ENCODE measurements at regions not wholly inside any gene's neighbourhood (a gene's known extent, or its start where the extent isn't known, plus 50 kb on each side); places are given as distances from the start of the nearest gene placed in this dataset.

DNA sequence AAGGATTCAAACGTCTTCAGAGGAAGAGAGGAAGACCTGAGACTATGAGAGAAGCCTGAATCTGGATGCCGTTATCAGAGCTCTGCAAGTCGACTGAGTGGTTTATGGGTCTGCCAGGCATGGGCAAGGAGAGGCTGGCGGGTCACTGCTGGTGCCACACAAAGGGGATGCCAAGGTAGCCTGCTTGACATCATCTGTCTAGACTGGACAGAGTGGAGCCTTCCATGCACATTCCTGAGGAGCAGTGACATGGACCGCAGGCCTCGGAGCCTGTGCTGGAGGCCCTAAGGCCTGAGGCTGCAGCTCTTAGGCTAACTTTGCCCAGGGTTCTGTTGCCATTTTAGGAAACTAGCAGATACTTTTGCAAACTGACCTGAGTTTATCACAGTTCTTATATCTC, 127.4 kb downstream of the WT1 start:
- Histone ChIP-seq H2AFZ (ENCODE audit: low read length) (no peak overlapping the region), H3K4me1 (ENCODE audit: insufficient read depth, low read length) (no peaks in the 10 kb centered on the region), H4K20me1 (ENCODE audit: insufficient read depth, low read length) (no peaks in the 10 kb centered on the region), H3K79me2 (ENCODE audit: insufficient read depth, low read length) (no peaks in the 10 kb centered on the region), H3K9me3 (ENCODE audit: low read length) (no peaks in the 10 kb centered on the region), H3K27ac (ENCODE audit: extremely low read length, insufficient read depth, low read length) (no peak overlapping the region), H3K9ac (ENCODE audit: insufficient read depth, low read depth, low read length) (no peak overlapping the region), H3K36me3 (replicated peaks in 1 of 2; ENCODE audit: control insufficient read depth in 1 of 2, insufficient read depth in 2 of 2, low read length in 2 of 2) (no peaks in the 10 kb centered on the region), H3K27me3 (ENCODE audit: control insufficient read depth in 1 of 2, insufficient read depth in 2 of 2, low read length in 2 of 2) (peaks cover 0 to 14% of the 10 kb centered on the region in 2 experiments; a peak in 2 of 5 replicates), H3K4me2 (ENCODE audit: low read depth, low read length) (no peak overlapping the region), H3K4me3 (replicated peaks in 1 of 3; ENCODE audit: insufficient read depth in 1 of 3, low read depth in 2 of 3, low read length in 3 of 3) (no peak overlapping the region)
- 5% methylated on average over 3 of the region's 6 CpGs for WGBS (ENCODE audit: low lambda C conversion rate)
- no peak for DNase-seq (ENCODE audit: low spot score)
- intact Hi-C loops (cut with micrococcal nuclease; ENCODE audit: unreplicated experiment), result no loop called here
- in situ Hi-C loops (cut with HindIII; ENCODE audit: extremely low pct_ligation_motif_present, low pct_unique_long_range_greater_than_20kb), result no loop called here
- no TSS peak for BruUV-seq (replicated peaks)
- ChIA-PET CTCF (ENCODE audit: low intra/inter-chr PET ratio, low total read pairs) (no interaction called here), POLR2A (no interaction called here)
- ATAC-seq, result no peak
- FAIRE-seq, result no peak
- TF ChIP-seq ZNF775 (CRISPR knock-in tag; IDR thresholded peaks at IDR 0.05; ENCODE audit: borderline replicate concordance) (no peak), SNAPC5 (CRISPR knock-in tag; IDR thresholded peaks at IDR 0.05; ENCODE audit: borderline replicate concordance) (no peak), TBX2 (CRISPR knock-in tag; IDR thresholded peaks at IDR 0.05; ENCODE audit: borderline replicate concordance) (no peak), CREBL2 (CRISPR knock-in tag; IDR thresholded peaks at IDR 0.05; ENCODE audit: borderline replicate concordance) (no peak), ZNF20 (CRISPR knock-in tag; IDR thresholded peaks at IDR 0.05) (no peak), GABPB1 (CRISPR knock-in tag; IDR thresholded peaks at IDR 0.05) (no peak), NPAS2 (CRISPR knock-in tag; IDR thresholded peaks at IDR 0.05; ENCODE audit: borderline replicate concordance) (no peak), FOXJ3 (CRISPR knock-in tag; IDR thresholded peaks at IDR 0.05; ENCODE audit: borderline replicate concordance) (no peak), IKZF5 (CRISPR knock-in tag; IDR thresholded peaks at IDR 0.05) (no peak), PAXIP1 (CRISPR knock-in tag; conservative IDR thresholded peaks at IDR 0.05) (no peak), ZNF773 (CRISPR knock-in tag; IDR thresholded peaks at IDR 0.05; ENCODE audit: borderline replicate concordance) (no peak), ZNF704 (CRISPR knock-in tag; IDR thresholded peaks at IDR 0.05; ENCODE audit: borderline replicate concordance) (no peak), POGZ (CRISPR knock-in tag; IDR thresholded peaks at IDR 0.05) (no peak)
- TF ChIP-seq, protein P1, sequence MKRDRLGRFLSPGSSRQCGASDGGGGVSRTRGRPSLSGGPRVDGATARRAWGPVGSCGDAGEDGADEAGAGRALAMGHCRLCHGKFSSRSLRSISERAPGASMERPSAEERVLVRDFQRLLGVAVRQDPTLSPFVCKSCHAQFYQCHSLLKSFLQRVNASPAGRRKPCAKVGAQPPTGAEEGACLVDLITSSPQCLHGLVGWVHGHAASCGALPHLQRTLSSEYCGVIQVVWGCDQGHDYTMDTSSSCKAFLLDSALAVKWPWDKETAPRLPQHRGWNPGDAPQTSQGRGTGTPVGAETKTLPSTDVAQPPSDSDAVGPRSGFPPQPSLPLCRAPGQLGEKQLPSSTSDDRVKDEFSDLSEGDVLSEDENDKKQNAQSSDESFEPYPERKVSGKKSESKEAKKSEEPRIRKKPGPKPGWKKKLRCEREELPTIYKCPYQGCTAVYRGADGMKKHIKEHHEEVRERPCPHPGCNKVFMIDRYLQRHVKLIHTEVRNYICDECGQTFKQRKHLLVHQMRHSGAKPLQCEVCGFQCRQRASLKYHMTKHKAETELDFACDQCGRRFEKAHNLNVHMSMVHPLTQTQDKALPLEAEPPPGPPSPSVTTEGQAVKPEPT (CRISPR knock-in tag; IDR thresholded peaks at IDR 0.05; ENCODE audit: low read depth), result no peak
- TF ChIP-seq, protein P2, sequence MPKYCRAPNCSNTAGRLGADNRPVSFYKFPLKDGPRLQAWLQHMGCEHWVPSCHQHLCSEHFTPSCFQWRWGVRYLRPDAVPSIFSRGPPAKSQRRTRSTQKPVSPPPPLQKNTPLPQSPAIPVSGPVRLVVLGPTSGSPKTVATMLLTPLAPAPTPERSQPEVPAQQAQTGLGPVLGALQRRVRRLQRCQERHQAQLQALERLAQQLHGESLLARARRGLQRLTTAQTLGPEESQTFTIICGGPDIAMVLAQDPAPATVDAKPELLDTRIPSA (CRISPR knock-in tag; IDR thresholded peaks at IDR 0.05; ENCODE audit: borderline replicate concordance), result no peak
